Stimulated activated CD8-positive, alpha-beta memory T cell treated with anti-CD3 and anti-CD28 coated beads, Interleukin-15, amount 100 ng/mL, for 1 hour (primary cell): ENCODE measurements at regions not wholly inside any gene's neighbourhood (a gene's known extent, or its start where the extent isn't known, plus 50 kb on each side); places are given as distances from the start of the nearest gene placed in this dataset.
"Not testable (repeated sequence)": the region's sequence is repeated elsewhere in the genome, so short reads cannot be mapped to it uniquely, and the experiment has no call there.

ENCODE experiments used
- DNase-seq: peaks from one replicate; pipeline ENCODE4 v3.0.0-alpha.2; 2020; ENCODE audit warnings: low read depth

GRCh38 chr22:49697047-49697446 lies 130.6 kb downstream of the BRD1 start:
- DNase-seq: no peak

DNA sequence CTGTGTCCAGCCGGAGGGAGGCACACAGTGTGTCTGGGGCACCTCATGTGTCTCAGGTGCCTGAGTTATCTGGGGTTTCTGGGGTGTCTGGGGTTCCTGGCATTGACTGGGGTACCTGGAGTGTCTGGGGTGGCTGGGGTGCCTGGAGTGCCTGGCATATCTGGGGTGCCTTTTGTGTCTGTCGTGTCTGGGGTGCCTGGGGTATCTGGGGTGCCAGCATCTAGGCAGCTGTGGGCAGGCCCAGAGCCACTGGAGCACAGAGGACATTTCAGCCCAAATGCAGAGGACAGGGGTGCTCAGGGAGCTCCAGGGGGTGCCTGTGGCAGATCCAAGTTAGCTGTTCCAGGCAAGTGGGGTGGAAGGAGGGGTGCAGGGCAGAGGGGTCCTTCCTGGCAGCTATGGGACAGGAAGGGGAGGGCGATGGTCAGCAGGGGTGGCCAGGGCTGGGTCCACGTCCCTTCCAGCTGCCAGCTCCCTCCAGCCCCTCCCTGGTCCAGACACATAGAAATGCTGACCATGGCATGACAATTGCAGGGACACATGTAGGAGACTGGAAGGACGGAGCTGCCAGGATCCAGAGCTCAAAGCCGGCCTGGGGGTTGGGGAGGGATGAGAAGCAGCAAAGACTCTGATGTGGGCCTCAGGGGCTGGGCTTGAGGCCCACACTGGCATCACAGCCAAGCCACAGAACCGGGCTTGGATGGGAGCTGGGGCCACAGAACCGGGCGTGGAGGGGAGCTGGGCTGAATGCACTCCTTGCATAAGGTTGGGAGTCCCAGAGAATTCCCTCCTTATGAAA lies 133.0 kb downstream of the BRD1 start:
- no peak for DNase-seq

GRCh38 chr22:49693848-49694247 lies 133.8 kb downstream of the BRD1 start:
- DNase-seq: no peak

DNA sequence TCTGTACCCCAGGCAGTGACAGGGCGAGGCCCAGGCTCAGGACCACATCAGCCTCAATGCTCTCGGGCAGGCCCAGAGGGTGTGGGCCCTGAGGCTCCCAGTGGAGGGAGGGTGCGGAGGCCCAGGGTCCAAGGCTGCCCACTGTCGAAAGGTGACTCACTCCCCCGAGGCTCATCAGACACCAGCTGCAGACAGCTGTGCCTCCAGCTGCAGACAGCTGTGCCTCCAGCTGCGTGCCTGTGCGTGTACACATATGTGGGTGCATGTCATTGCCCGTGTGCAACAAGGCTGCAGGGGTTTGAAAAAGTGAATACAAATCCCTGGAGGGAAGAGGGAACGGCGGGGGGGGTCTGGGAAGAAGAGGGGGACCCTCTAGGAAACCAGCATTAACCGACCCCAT lies 134.3 kb downstream of the BRD1 start:
- DNase-seq: no peak

GRCh38 chr22:49692499-49693225 lies 135.0 kb downstream of the BRD1 start:
- no peak for DNase-seq

- DNase-seq: no peak
Observed at GRCh38 chr22:49691256-49691655, 136.4 kb downstream of the BRD1 start.

GRCh38 chr22:49690454-49690853 lies 137.2 kb downstream of the BRD1 start:
- no peak for DNase-seq

DNA sequence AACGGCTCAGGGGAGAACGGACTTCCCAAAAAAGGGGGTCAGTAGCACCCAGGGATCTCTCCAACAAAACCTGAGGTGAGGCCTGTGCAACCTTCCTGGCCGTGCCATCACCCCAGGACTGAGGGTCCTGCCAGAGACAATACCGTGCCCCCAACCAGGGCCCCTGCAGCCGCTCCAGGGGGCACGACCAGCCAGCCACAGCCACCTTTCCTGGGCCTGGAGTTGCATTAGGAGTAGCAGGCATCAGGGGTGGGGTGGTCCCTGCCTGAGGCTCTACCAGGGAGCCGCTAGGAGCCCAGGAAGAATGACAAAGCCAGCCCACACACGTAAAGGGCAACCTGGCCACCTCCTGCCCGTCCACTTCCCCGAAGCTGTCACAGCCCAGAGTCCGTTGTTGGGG lies 137.8 kb downstream of the BRD1 start:
- DNase-seq: no peak

GRCh38 chr22:49689255-49689770 lies 138.4 kb downstream of the BRD1 start:
- no peak for DNase-seq

DNA sequence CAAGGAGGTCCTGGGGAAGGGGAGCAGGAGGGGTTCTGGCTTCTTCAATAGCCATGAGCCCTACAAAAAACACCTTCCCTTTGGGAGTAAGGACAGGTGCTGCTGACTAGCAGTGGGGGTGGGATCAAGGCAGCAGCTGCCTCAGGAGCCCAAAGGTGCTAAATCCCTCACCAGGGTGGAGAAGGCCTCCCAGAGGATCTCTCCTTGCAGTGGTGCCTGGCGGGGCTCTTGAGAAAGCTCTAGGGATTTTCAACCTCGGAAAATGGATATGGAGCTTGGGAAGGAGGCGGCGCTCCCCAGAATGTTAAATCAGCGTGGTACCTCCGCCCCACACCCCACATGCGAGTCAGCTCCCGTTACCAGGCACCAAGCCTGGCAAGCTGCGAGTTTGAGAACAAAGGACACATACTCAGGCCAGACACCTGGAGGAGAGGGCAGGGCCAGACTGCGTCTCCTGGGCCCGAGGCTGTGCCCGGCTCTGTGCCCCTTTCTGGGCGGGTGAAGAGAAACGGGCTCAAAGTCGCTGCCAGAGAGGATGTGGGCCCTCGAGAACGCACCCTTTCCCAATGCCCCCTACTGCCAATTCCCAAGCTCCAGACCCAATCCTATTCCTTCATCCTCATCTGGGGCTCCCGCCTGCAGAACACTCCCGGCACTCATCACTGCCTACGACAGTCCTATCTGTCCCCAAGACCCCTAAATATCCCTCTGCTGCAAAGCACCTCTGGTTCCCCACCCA lies 139.0 kb downstream of the BRD1 start:
- DNase-seq: no peak

GRCh38 chr22:49687786-49688515 lies 139.7 kb downstream of the BRD1 start:
- no peak for DNase-seq

DNA sequence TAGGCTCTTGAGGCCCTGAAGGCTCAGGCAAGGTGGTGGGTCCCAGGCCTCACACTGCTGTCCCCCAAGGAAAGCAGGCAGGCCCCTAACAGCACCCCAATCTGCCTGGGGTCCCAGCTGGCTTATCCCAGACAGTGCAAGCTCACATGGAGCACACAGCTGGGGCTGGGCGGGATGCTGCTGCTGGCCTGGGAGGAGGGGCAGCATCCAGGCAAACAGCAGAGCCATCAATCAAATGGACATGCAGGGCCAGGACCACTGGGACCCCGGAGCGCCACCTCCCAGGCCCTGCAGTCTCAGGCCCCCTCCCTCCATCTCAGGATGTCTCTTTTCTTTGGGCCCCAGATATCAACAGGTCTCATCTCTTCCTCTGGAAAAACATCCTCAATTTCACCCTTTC lies 140.3 kb downstream of the BRD1 start:
- no peak for DNase-seq

DNA sequence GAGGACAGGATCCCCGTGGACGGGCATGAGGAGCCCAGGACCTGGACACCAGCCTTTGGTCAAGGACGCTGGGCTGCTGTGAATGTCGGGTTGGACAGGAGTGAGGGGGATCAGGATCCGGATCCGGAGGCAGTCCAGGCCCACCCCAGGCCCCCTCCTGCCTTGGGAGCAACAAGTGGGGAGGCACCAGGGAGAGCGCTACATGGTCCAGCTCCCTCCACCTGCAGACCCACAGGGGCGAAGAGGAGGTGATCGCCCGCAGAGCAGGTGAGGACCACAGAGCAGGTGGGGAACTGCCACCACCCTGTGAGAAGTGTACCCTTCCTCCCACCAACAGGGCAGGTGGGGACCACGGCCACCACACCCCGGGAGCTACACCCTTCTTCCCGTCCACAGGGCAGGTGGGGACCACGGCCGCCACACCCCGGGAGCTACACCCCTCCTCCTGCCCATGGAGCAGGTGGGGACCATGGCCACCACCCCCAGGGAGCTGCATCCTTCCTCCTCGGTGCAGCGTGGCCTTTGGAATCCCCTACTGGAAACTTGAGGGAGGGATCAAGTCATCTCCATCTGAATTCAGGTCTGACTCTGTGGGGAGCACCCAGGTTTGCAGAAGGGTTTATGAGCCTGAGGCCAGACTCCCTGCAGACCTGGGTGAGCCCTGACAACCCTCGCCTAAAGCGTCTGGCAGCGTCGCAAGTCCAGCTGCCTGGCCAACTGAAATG lies 141.0 kb downstream of the BRD1 start:
- no peak for DNase-seq

- no peak for DNase-seq
Observed at GRCh38 chr22:49685686-49686085, 142.0 kb downstream of the BRD1 start.

- no peak for DNase-seq
Observed at GRCh38 chr22:49685116-49685515, 142.6 kb downstream of the BRD1 start.

GRCh38 chr22:49683032-49683431 lies 144.6 kb downstream of the BRD1 start:
- no peak for DNase-seq

GRCh38 chr22:49680819-49681218 lies 146.9 kb downstream of the BRD1 start:
- not testable (repeated sequence) for DNase-seq

DNA sequence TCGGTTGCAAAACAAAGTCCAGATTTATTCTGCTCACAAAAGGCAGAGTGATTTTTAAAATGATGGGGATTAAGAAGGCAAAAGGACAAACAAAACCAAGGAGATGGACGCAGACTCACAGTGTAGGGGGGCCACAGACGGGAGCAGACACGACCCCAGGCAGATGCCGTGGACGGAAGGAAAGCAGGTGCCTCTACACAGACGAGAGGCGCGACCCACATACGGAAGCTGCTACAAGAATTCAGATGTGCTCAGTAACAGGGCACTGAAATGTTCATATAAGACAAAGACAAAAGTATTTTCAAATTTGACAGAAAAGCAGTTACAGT lies 148.9 kb downstream of the BRD1 start:
- DNase-seq: no peak

DNA sequence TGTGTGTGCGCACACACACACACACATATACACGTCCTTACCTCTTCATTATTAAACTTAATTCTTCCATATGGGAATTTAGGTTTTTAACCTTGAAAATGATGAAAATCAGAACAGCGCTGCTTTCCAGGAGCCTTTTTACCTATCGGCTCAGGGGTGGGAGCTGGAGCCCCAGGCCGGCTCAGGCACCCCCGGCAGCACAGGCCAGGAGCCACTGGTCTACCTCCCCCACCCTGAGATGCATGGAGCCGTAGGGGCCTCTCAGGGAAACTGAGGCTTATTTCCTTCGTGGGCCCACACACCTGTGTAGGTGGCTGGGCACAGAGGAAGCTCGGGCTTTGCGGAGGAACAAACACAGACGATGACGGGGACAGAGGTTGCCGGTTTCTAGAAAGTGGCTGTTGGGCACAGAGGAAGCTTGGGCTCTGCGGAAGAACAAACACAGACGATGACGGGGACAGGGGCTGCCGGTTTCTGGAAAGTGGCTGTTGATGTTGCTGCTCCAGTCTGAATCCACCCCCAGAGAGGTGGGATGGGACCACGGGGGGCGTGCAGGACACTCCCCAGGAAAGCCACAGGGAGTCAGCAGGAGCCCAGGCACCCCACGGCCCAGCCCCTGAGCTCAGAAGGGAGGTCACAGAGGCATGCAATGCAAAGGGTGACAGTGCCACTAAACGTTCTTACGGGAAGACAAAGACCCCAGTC lies 149.4 kb downstream of the BRD1 start:
- DNase-seq: no peak

DNA sequence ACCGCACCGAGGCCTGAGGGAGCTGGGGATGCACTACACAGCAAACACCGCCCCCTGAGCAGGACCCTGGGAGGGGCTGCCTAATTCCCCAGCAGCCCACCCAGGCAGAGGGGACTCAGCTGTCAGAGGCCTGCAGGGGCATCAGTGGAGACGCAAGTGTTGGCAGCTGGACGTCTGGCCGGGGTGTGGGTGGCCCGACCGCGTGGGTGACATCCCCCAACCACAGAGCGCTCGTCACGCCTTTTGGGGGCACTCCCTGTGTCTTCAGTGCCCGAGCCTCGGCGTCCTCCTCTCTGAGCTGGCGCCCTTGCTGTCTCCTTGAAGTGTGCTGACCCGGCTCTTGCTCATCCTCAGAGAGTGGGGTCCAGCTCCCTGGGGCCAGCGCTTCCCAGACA lies 150.2 kb downstream of the BRD1 start:
- DNase-seq: no peak
